ENCODE measurements at regions not wholly inside any gene's neighbourhood (a gene's known extent, or its start where the extent isn't known, plus 50 kb on each side); places are given as distances from the start of the nearest gene placed in this dataset.

GRCh38 chr20:1827510-1827973 is 67.7 kb upstream of the SIRPA start:
- WGBS (ENCODE audit: low lambda C conversion rate): 14% methylated on average over 5 of the region's 5 CpGs
- Histone ChIP-seq H3K4me3 (replicated peaks in 1 of 3; ENCODE audit: insufficient read depth in 1 of 3, low read depth in 2 of 3, low read length in 3 of 3) (peak overlapping the region in 1 of 3 experiments; percentile 56; a peak in 2 of 6 replicates), H3K4me1 (ENCODE audit: insufficient read depth, low read length) (peaks cover 45% of the 10 kb centered on the region), H3K4me2 (ENCODE audit: low read depth, low read length) (peak overlapping the region; percentile 78), H4K20me1 (ENCODE audit: insufficient read depth, low read length) (no peaks in the 10 kb centered on the region), H3K9me3 (ENCODE audit: low read length) (peaks cover 8% of the 10 kb centered on the region; the same call in 1 of the 2 replicates), H2AFZ (ENCODE audit: low read length) (no peak overlapping the region), H3K27me3 (ENCODE audit: control insufficient read depth in 1 of 2, insufficient read depth in 2 of 2, low read length in 2 of 2) (no peaks in the 10 kb centered on the region), H3K79me2 (ENCODE audit: insufficient read depth, low read length) (no peaks in the 10 kb centered on the region), H3K9ac (ENCODE audit: insufficient read depth, low read depth, low read length) (peak overlapping the region; percentile 62), H3K27ac (ENCODE audit: extremely low read length, insufficient read depth, low read length) (peak overlapping the region; percentile 90), H3K36me3 (replicated peaks in 1 of 2; ENCODE audit: control insufficient read depth in 1 of 2, insufficient read depth in 2 of 2, low read length in 2 of 2) (no peaks in the 10 kb centered on the region)
- FAIRE-seq (no peak), DNase-seq (ENCODE audit: low spot score) (no peak), ATAC-seq (peak; percentile 3)
- BruUV-seq (replicated peaks): no TSS peak
- ChIA-PET CTCF (ENCODE audit: low intra/inter-chr PET ratio, low total read pairs) (no interaction called here), POLR2A (interaction anchor here (1.0 to 3.1 kb wide), 11 partner anchors 8 to 66 kb away, joined by 3 to 31 read pairs (median 4); no protein-coding TSS in a partner anchor)
- in situ Hi-C loops (cut with HindIII; ENCODE audit: extremely low pct_ligation_motif_present, low pct_unique_long_range_greater_than_20kb): no loop called here
- intact Hi-C loops (cut with micrococcal nuclease; ENCODE audit: unreplicated experiment): no loop called here
- TF ChIP-seq CHD4 (IDR thresholded peaks at IDR 0.05; ENCODE audit: borderline replicate concordance, low read length) (peak; percentile 54; the same call in 1 of the 2 replicates), ZNF746 (CRISPR knock-in tag; IDR thresholded peaks at IDR 0.05) (0 out of 2 replicates have a peak, but pooled peaks have one; percentile 3), ZNF749 (CRISPR knock-in tag; IDR thresholded peaks at IDR 0.05; ENCODE audit: borderline replicate concordance) (0 out of 2 replicates have a peak, but pooled peaks have one; percentile 9), ZBTB42 (CRISPR knock-in tag; IDR thresholded peaks at IDR 0.05) (0 out of 2 replicates have a peak, but pooled peaks have one; percentile 27), ZNF607 (CRISPR knock-in tag; IDR thresholded peaks at IDR 0.05; ENCODE audit: borderline replicate concordance) (peak; percentile 54; the same call in 1 of the 2 replicates), FOXO4 (CRISPR knock-in tag; conservative IDR thresholded peaks at IDR 0.05) (no peak), EZH2 (conservative IDR thresholded peaks at IDR 0.05; ENCODE audit: low read depth, low read length) (no peak), ZNF761 (CRISPR knock-in tag; conservative IDR thresholded peaks at IDR 0.05) (0 out of 2 replicates have a peak, but pooled peaks have one; percentile 7), PBX3 (CRISPR knock-in tag; IDR thresholded peaks at IDR 0.05; ENCODE audit: borderline replicate concordance) (no peak), ZBTB37 (CRISPR knock-in tag; IDR thresholded peaks at IDR 0.05) (no peak), ZNF441 (CRISPR knock-in tag; IDR thresholded peaks at IDR 0.05; ENCODE audit: borderline replicate concordance) (no peak), PAX8 (CRISPR knock-in tag; IDR thresholded peaks at IDR 0.05; ENCODE audit: borderline replicate concordance) (0 out of 2 replicates have a peak, but pooled peaks have one; percentile 12), ZNF17 (CRISPR knock-in tag; IDR thresholded peaks at IDR 0.05) (0 out of 2 replicates have a peak, but pooled peaks have one; percentile 58), IKZF4 (CRISPR knock-in tag; IDR thresholded peaks at IDR 0.05; ENCODE audit: borderline replicate concordance, low read depth, not compliant biosample characterization) (no peak), PATZ1 (CRISPR knock-in tag; IDR thresholded peaks at IDR 0.05) (no peak), HNF1B (CRISPR knock-in tag; IDR thresholded peaks at IDR 0.05) (no peak)

Measured in HepG2 (cell line).